GM23338 (cell line): ENCODE measurements at regions not wholly inside any gene's neighbourhood (a gene's known extent, or its start where the extent isn't known, plus 50 kb on each side); places are given as distances from the start of the nearest gene placed in this dataset.
"Not testable (repeated sequence)": the region's sequence is repeated elsewhere in the genome, so short reads cannot be mapped to it uniquely, and the experiment has no call there.

Experiments used
- ATAC-seq: fragments of 200-7000 bp; cut with Tn5 transposase; 3 replicates; pipeline ENCODE4 v1.9.1; 2020
- DNase-seq: peaks from one replicate; pipeline ENCODE4 v3.0.0-alpha.2; 2015; ENCODE audit warnings: low spot score
- H2AFZ ChIP-seq: fragments of 200-600 bp; sonication (generic); 2 replicates; pipeline ENCODE4 v1.8.0; 2016; ENCODE audit warnings: antibody characterized with exemption, mild to moderate bottlenecking, moderate library complexity
- H3F3A ChIP-seq: fragments of 200-600 bp; sonication (generic); replicated peaks from 2 replicates; pipeline ENCODE4 v1.8.0; 2017; ENCODE audit warnings: antibody characterized with exemption, mixed run types, low read depth
- H3K27ac ChIP-seq: fragments of 200-600 bp; sonication (generic); 2 replicates; pipeline ENCODE4 v1.6.1; 2016; ENCODE audit warnings: low read depth
- H3K27me3 ChIP-seq: fragments of 200-600 bp; sonication (generic); 2 replicates; pipeline ENCODE4 v1.8.0; 2016; ENCODE audit warnings: mild to moderate bottlenecking, mixed run types, moderate library complexity; ENCODE audit not compliant: insufficient read depth
- H3K36me3 ChIP-seq: fragments of 200-600 bp; sonication (generic); 2 replicates; pipeline ENCODE4 v1.8.0; 2016; ENCODE audit warnings: mild to moderate bottlenecking; ENCODE audit not compliant: insufficient read depth
- H3K4me1 ChIP-seq: fragments of 200-600 bp; sonication (generic); 2 replicates; pipeline ENCODE4 v1.8.0; 2016; ENCODE audit warnings: mild to moderate bottlenecking, moderate library complexity; ENCODE audit not compliant: insufficient read depth
- H3K4me2 ChIP-seq: fragments of 200-600 bp; sonication (generic); 2 replicates; pipeline ENCODE4 v1.7.1; 2017; ENCODE audit warnings: mixed run types
- H3K4me3 ChIP-seq: fragments of 200-600 bp; sonication (generic); 2 replicates; pipeline ENCODE4 v1.6.1; 2016; ENCODE audit warnings: mixed run types
- H3K79me2 ChIP-seq: fragments of 200-600 bp; sonication (generic); replicated peaks from 2 replicates; pipeline ENCODE4 v1.8.0; 2017; ENCODE audit warnings: mild to moderate bottlenecking; ENCODE audit not compliant: insufficient read depth
- H3K9me2 ChIP-seq: fragments of 200-600 bp; sonication (generic); 2 replicates; pipeline ENCODE4 v1.8.0; 2017; ENCODE audit not compliant: insufficient read depth
- H4K20me1 ChIP-seq: fragments of 200-600 bp; sonication (generic); replicated peaks from 2 replicates; pipeline ENCODE4 v1.8.0; 2017; ENCODE audit warnings: mild to moderate bottlenecking; ENCODE audit not compliant: insufficient read depth
- H3K27ac Mint-ChIP-seq: 2 replicates; pipeline ENCODE4 v1.8.0; 2020; ENCODE audit warnings: inconsistent platforms, mild to moderate bottlenecking, moderate library complexity, mixed read lengths
- H3K27me3 Mint-ChIP-seq: 3 replicates; pipeline ENCODE4 v1.8.0; 2022; ENCODE audit warnings: low read depth, mild to moderate bottlenecking, moderate library complexity, mixed read lengths, inconsistent platforms; ENCODE audit not compliant: insufficient read depth, poor library complexity
- H3K36me3 Mint-ChIP-seq: 3 replicates; pipeline ENCODE4 v1.8.0; 2021; ENCODE audit warnings: low read depth, mild to moderate bottlenecking, inconsistent platforms, moderate library complexity, mixed read lengths
- H3K4me1 Mint-ChIP-seq: 3 replicates; pipeline ENCODE4 v1.8.0; 2020; ENCODE audit warnings: mild to moderate bottlenecking, inconsistent platforms, mixed read lengths
- H3K4me3 Mint-ChIP-seq: 3 replicates; pipeline ENCODE4 v1.8.0; 2021; ENCODE audit warnings: moderate library complexity, mild to moderate bottlenecking, inconsistent platforms, mixed read lengths
- H3K9me3 Mint-ChIP-seq: 3 replicates; pipeline ENCODE4 v1.8.0; 2020; ENCODE audit warnings: moderate library complexity, mild to moderate bottlenecking, inconsistent platforms, mixed read lengths
- CREB1 ChIP-seq: fragments of 250-450 bp; sonication (Bioruptor Pico); IDR thresholded peaks from 2 replicates; pipeline ENCODE4 v1.5.0; 2020; ENCODE audit warnings: low read depth, mild to moderate bottlenecking, moderate library complexity
- EZH2 ChIP-seq: fragments of 200-600 bp; sonication (generic); IDR thresholded peaks from one replicate; pipeline ENCODE4 v1.8.0; 2017; ENCODE audit warnings: antibody characterized with exemption, mild to moderate bottlenecking, low read depth; ENCODE audit not compliant: unreplicated experiment
- JUNB ChIP-seq: IDR thresholded peaks from one replicate; pipeline ENCODE4 v1.6.1; 2016; ENCODE audit warnings: antibody characterized with exemption; ENCODE audit not compliant: unreplicated experiment
- NANOG ChIP-seq: IDR thresholded peaks from 2 replicates; pipeline ENCODE4 v1.6.1; 2016; ENCODE audit warnings: antibody characterized with exemption, borderline replicate concordance
- POLR2AphosphoS5 ChIP-seq: IDR thresholded peaks from 2 replicates; pipeline ENCODE4 v1.6.1; 2016; ENCODE audit warnings: antibody characterized with exemption, low read depth
- REST ChIP-seq: IDR thresholded peaks from one replicate; pipeline ENCODE4 v1.6.1; 2018; ENCODE audit warnings: antibody characterized with exemption; ENCODE audit not compliant: unreplicated experiment
- STAT1 ChIP-seq: IDR thresholded peaks from one replicate; pipeline ENCODE4 v1.6.1; 2016; ENCODE audit warnings: antibody characterized with exemption; ENCODE audit not compliant: unreplicated experiment
- ZNF114 ChIP-seq: fragments of 250-450 bp; sonication (Bioruptor Pico); IDR thresholded peaks from 2 replicates; pipeline ENCODE4 v1.5.0; 2020; ENCODE audit warnings: mild to moderate bottlenecking, moderate library complexity
- ZNF331 ChIP-seq: fragments of 250-450 bp; sonication (Bioruptor Pico); IDR thresholded peaks from 2 replicates; pipeline ENCODE4 v1.5.0; 2020; ENCODE audit warnings: low read depth, mild to moderate bottlenecking, moderate library complexity
- TF ChIP-seq, protein P1 (sequence below): IDR thresholded peaks from 2 replicates; pipeline ENCODE4 v1.6.1; 2016; ENCODE audit warnings: antibody characterized with exemption
- TF ChIP-seq, protein P2 (sequence below): fragments of 250-450 bp; sonication (Bioruptor Pico); IDR thresholded peaks from 2 replicates; pipeline ENCODE4 v1.5.0; 2020; ENCODE audit warnings: mild to moderate bottlenecking, moderate library complexity

DNA sequence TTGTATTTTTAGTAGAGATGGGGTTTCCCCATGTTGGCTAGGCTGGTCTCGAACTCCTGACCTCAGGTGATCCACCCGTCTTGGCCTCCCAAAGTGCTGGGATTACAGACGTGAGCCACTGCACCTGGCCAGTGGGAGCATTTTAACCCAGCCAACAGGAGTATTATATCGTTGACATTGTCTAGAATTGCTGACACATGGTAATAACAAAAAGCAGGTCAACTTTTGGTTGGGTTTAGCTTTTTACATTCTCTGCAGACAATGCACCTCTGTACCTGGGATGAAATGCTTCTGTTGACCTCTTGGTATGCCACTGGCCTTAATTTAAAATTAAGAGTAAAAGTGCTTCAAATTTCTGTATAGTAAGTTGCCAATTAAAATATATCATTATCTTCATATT lies 245.6 kb downstream of the TTC6 start:
- DNase-seq, H3F3A ChIP-seq, H3K27me3 ChIP-seq, H3K4me1 Mint-ChIP-seq, H3K79me2 ChIP-seq, H3K36me3 ChIP-seq, H3K4me1 ChIP-seq, H3K9me2 ChIP-seq, H3K27ac Mint-ChIP-seq, H3K4me3 Mint-ChIP-seq, H3K4me2 ChIP-seq, ATAC-seq, H3K27me3 Mint-ChIP-seq, H3K27ac ChIP-seq, H3K36me3 Mint-ChIP-seq, H4K20me1 ChIP-seq, H3K4me3 ChIP-seq, H2AFZ ChIP-seq: not testable (repeated sequence)
- H3K9me3 Mint-ChIP-seq, result peaks cover 12% of the 10 kb centered on the region; the same call in 2 of the 3 replicates

DNA sequence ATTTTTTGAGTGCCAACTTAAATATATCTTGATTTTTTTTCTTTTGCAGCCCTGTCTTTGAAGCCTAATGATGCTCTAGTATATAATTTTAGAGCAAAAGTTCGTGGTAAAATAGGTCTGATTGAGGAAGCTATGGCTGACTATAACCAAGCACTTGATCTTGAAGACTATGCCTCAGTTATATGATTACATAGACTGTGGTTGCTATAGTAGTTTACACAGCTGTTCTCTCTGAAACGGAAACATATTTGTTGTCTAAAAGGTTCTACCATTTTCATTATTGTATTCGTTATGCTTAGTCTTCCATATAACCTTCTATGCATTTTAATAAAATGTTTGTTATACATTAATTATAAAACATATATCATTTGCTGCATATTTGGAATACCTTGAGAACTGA lies 246.7 kb downstream of the TTC6 start:
- Mint-ChIP-seq H3K4me3 (no peak overlapping the region), H3K27me3 (no peaks in the 10 kb centered on the region), H3K4me1 (no peaks in the 10 kb centered on the region), H3K36me3 (no peaks in the 10 kb centered on the region), H3K9me3 (peaks cover 12% of the 10 kb centered on the region; the same call in 2 of the 3 replicates), H3K27ac (no peak overlapping the region)
- no peaks in the 10 kb centered on the region for H3K9me2 ChIP-seq
- H3K27ac ChIP-seq, result no peak overlapping the region
- H3K36me3 ChIP-seq, result no peaks in the 10 kb centered on the region
- H3K4me3 ChIP-seq, result no peak overlapping the region
- H3K79me2 ChIP-seq, result no peaks in the 10 kb centered on the region
- DNase-seq (no peak), ATAC-seq (no peak)
- no peaks in the 10 kb centered on the region for H3K4me1 ChIP-seq
- H3K27me3 ChIP-seq, result no peaks in the 10 kb centered on the region
- H2AFZ ChIP-seq, result no peak overlapping the region
- no peaks in the 10 kb centered on the region for H4K20me1 ChIP-seq
- no peak overlapping the region for H3K4me2 ChIP-seq
- no peaks in the 10 kb centered on the region for H3F3A ChIP-seq
- TF ChIP-seq NANOG, result no peak
- no peak for TF ChIP-seq REST
- TF ChIP-seq ZNF114 (CRISPR knock-in tag), result no peak
- TF ChIP-seq, protein P1, sequence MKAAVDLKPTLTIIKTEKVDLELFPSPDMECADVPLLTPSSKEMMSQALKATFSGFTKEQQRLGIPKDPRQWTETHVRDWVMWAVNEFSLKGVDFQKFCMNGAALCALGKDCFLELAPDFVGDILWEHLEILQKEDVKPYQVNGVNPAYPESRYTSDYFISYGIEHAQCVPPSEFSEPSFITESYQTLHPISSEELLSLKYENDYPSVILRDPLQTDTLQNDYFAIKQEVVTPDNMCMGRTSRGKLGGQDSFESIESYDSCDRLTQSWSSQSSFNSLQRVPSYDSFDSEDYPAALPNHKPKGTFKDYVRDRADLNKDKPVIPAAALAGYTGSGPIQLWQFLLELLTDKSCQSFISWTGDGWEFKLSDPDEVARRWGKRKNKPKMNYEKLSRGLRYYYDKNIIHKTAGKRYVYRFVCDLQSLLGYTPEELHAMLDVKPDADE, result no peak
- no peak for TF ChIP-seq STAT1
- TF ChIP-seq POLR2AphosphoS5, result no peak
- TF ChIP-seq, protein P2, sequence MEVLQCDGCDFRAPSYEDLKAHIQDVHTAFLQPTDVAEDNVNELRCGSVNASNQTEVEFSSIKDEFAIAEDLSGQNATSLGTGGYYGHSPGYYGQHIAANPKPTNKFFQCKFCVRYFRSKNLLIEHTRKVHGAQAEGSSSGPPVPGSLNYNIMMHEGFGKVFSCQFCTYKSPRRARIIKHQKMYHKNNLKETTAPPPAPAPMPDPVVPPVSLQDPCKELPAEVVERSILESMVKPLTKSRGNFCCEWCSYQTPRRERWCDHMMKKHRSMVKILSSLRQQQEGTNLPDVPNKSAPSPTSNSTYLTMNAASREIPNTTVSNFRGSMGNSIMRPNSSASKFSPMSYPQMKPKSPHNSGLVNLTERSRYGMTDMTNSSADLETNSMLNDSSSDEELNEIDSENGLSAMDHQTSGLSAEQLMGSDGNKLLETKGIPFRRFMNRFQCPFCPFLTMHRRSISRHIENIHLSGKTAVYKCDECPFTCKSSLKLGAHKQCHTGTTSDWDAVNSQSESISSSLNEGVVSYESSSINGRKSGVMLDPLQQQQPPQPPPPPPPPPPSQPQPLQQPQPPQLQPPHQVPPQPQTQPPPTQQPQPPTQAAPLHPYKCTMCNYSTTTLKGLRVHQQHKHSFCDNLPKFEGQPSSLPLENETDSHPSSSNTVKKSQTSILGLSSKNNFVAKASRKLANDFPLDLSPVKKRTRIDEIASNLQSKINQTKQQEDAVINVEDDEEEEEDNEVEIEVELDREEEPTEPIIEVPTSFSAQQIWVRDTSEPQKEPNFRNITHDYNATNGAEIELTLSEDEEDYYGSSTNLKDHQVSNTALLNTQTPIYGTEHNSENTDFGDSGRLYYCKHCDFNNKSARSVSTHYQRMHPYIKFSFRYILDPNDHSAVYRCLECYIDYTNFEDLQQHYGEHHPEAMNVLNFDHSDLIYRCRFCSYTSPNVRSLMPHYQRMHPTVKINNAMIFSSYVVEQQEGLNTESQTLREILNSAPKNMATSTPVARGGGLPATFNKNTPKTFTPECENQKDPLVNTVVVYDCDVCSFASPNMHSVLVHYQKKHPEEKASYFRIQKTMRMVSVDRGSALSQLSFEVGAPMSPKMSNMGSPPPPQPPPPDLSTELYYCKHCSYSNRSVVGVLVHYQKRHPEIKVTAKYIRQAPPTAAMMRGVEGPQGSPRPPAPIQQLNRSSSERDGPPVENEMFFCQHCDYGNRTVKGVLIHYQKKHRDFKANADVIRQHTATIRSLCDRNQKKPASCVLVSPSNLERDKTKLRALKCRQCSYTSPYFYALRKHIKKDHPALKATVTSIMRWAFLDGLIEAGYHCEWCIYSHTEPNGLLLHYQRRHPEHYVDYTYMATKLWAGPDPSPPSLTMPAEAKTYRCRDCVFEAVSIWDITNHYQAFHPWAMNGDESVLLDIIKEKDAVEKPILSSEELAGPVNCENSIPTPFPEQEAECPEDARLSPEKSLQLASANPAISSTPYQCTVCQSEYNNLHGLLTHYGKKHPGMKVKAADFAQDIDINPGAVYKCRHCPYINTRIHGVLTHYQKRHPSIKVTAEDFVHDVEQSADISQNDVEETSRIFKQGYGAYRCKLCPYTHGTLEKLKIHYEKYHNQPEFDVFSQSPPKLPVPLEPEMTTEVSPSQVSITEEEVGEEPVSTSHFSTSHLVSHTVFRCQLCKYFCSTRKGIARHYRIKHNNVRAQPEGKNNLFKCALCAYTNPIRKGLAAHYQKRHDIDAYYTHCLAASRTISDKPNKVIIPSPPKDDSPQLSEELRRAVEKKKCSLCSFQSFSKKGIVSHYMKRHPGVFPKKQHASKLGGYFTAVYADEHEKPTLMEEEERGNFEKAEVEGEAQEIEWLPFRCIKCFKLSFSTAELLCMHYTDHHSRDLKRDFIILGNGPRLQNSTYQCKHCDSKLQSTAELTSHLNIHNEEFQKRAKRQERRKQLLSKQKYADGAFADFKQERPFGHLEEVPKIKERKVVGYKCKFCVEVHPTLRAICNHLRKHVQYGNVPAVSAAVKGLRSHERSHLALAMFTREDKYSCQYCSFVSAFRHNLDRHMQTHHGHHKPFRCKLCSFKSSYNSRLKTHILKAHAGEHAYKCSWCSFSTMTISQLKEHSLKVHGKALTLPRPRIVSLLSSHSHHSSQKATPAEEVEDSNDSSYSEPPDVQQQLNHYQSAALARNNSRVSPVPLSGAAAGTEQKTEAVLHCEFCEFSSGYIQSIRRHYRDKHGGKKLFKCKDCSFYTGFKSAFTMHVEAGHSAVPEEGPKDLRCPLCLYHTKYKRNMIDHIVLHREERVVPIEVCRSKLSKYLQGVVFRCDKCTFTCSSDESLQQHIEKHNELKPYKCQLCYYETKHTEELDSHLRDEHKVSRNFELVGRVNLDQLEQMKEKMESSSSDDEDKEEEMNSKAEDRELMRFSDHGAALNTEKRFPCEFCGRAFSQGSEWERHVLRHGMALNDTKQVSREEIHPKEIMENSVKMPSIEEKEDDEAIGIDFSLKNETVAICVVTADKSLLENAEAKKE (CRISPR knock-in tag), result no peak
- no peak for TF ChIP-seq EZH2
- TF ChIP-seq JUNB, result no peak
- TF ChIP-seq ZNF331, result no peak
- TF ChIP-seq CREB1, result no peak
